GM19351 (cell line): ENCODE measurements at regions not wholly inside any gene's neighbourhood (a gene's known extent, or its start where the extent isn't known, plus 50 kb on each side); places are given as distances from the start of the nearest gene placed in this dataset.
"Not testable (repeated sequence)": the region's sequence is repeated elsewhere in the genome, so short reads cannot be mapped to it uniquely, and the experiment has no call there.

Source experiments
- ATAC-seq: cut with Tn5 transposase; IDR thresholded peaks from one replicate; pipeline ENCODE4 v1.9.1; 2021; ENCODE audit warnings: mild to moderate bottlenecking, moderate library complexity; ENCODE audit not compliant: unreplicated experiment

DNA sequence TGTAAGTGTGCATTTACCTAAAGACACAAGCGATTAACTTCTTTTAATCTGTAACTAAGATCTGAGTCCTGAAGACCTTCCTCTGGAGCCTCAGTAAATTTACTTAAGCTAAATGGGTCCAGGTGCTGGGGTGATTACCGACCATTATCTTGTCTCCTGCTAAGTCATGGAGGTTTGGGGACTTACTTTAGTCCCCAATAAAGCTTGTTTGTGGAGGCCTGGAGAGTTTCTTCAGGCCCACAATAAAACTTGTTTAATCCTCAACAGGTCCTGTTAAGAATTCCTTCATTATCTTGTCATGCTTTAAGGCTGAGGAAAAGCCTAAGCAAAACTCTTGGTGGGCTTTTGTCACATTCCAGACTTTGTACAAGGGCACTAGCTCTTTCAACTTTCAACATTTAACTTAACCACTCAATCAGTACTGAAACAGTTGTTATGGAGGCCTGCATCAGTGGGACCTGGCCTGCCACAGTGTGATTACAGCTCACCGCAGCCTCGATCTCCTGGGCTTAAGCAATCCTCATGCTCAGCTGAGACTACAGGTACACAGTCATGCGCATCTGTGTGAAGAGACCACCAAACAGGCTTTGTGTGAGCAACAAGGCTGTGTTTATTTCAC is 84.0 kb downstream of the FMO4 start:
- no peak for ATAC-seq

DNA sequence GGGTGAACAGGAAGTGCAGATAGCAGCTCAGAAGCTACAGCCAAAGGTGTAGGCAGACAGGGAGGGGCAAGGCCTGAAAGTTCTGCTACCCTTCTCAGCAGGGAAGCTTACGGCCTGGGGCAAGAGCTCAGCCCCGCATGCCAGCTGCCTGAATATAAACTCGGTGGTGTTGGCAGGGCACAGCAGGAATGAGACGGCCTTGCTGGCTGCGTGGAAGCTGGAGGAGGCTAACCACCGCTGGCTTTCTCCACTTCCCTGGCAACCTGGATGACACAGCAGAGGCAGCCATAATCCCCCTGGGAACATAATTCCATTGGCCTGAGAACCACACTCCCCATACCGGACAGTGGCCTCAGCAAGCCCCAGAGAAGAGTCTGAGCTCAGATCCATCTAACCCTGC is 81.9 kb upstream of the PRRC2C start:
- ATAC-seq: no peak

GRCh38 chr1:171405391-171405714 is 80.0 kb upstream of the PRRC2C start:
- no peak for ATAC-seq

DNA sequence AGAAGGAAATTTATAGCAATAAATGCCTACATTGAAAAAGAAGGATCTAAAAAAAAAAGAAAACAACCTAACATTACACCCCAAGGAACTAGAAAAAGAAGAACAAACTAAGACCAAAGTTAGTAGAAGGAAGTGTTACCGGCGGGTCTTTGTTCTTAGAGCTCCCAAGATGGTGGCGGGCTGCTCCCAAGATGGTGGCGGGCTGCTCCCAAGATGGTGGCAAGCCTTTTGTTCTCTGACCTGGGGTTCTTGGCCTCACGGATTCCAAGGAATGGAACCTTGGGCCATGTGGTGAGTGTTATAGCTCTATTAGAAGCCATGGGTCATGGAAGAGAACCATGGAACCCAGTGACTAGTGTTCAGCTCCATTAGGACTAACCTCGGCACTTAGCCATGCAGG is 71.8 kb upstream of the PRRC2C start:
- not testable (repeated sequence) for ATAC-seq

GRCh38 chr1:171418546-171418945 is 66.8 kb upstream of the PRRC2C start:
- ATAC-seq: no peak

DNA sequence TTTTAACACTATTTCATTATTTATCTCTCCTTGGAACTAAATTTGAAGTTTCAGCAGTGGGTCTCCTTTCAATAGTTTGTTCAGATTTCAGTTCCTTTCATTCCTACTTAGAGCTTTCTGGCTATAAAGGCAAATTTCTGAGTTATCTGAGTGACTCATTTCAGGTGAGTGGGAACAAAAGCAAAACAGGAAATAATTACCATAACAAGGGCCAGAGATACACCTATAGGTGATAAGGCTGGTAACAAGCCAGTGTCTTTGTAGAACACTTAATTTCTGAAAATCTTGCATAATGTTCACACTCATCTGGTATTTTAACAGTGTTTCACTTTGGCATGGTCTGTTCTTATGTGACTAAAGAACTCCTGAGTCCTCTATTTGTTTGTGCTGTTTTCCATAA is 64.5 kb upstream of the PRRC2C start:
- peak; percentile 77 for ATAC-seq

DNA sequence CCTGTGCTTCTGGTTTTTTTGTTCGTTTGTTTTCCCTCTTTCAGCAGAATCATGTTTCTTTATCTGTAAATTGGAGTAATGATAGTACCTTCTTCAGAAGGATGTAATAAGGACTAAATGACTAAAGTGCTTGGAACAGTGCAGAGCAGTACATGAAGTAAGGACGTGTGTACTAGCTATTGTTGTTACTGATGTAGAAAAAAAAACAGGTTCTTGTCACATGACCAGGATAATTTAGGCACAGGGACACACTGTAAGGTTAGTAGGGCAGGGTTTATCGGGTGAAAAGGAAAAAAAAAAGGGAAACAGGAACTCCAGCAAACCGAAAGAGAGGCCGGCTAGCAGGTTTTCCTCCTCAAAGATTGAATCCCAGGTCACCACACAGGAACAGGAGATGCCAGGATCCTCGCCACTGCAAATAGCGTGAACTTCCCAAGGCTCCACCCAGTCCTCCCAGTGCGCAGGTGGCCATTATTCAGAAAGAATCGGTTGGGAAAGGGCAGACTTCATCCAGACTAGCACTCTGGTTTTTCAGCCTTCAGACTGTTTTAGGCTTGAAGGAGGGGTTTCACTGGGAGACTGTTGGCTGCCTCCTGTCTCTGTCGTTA is 63.8 kb upstream of the PRRC2C start:
- no peak for ATAC-seq

GRCh38 chr1:171422511-171422910 is 62.8 kb upstream of the PRRC2C start:
- no peak for ATAC-seq

DNA sequence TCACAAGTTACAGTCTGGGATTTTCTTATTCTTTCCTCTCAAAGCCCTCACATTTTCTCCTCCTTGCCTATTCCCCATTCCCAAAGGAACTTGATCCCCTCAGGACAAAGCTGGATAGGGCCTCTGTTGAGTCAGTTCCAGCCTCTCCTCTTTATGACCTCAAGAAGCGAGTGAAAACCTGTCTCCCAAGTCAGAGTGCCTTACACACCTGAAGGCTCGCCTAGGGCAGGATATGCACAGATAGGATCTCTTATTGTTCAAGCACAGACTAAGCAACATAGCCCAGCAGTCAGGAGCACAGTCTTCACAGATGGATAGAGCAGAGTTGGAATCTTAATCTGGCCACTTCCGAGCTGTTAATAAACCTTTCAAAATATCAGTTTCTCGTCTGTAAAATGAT is 60.8 kb upstream of the PRRC2C start:
- no peak for ATAC-seq

DNA sequence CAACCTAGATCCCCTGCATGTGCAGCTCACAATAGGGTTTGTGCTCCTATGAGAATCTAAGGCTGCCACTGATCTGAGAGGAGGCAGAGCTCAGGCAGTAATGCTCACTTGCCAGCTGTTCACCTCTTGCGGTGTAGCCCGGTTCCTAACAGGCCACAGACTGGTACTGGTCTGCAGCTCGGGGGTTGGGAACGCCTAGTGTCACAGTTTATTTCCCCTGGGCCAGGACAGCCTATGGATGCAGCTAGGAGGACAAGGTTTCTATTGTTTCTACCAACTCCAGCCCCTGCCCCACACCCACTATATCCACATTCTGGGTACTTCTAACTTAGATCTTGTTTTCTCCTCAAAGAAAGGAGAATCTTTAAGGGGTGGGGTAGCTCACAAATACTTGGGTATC is 58.7 kb upstream of the PRRC2C start:
- no peak for ATAC-seq

GRCh38 chr1:171427852-171428471 is 57.4 kb upstream of the PRRC2C start:
- ATAC-seq: no peak

GRCh38 chr1:171429137-171429536 is 56.2 kb upstream of the PRRC2C start:
- ATAC-seq: no peak

- ATAC-seq: no peak
Measured at GRCh38 chr1:171431994-171432393, 53.3 kb upstream of the PRRC2C start.

- no peak for ATAC-seq
Measured at GRCh38 chr1:171432473-171432872, 52.9 kb upstream of the PRRC2C start.

- ATAC-seq: no peak
Measured at GRCh38 chr1:171433451-171433850, 51.9 kb upstream of the PRRC2C start.

- ATAC-seq: no peak
Measured at GRCh38 chr1:171434717-171435346, 50.5 kb upstream of the PRRC2C start.
